ENCODE measurements at regions not wholly inside any gene's neighbourhood (a gene's known extent, or its start where the extent isn't known, plus 50 kb on each side); places are given as distances from the start of the nearest gene placed in this dataset.
"Not testable (repeated sequence)": the region's sequence is repeated elsewhere in the genome, so short reads cannot be mapped to it uniquely, and the experiment has no call there.

- DNase-seq (ENCODE audit: low read depth), result not testable (repeated sequence)
Measured at GRCh38 chrX:96214681-96215080, 470.0 kb upstream of the DIAPH2 start.

GRCh38 chrX:96224279-96224678 lies 460.4 kb upstream of the DIAPH2 start:
- no peak for DNase-seq (ENCODE audit: low read depth)

GRCh38 chrX:96244955-96245354 lies 439.7 kb upstream of the DIAPH2 start:
- DNase-seq (ENCODE audit: low read depth), result no peak

- DNase-seq (ENCODE audit: low read depth), result no peak
Measured at GRCh38 chrX:96246436-96246835, 438.2 kb upstream of the DIAPH2 start.
